GM23248 (cell line): ENCODE measurements at regions not wholly inside any gene's neighbourhood (a gene's known extent, or its start where the extent isn't known, plus 50 kb on each side); places are given as distances from the start of the nearest gene placed in this dataset.

Experiments
- DNase-seq: peaks from one replicate; pipeline ENCODE4 v3.0.0-alpha.2; 2015
- H2AFZ ChIP-seq: fragments of 200-600 bp; sonication (generic); 2 replicates; pipeline ENCODE4 v1.6.1; 2016; ENCODE audit warnings: antibody characterized with exemption
- H3F3A ChIP-seq: fragments of 200-600 bp; sonication (generic); 2 replicates; pipeline ENCODE4 v1.6.1; 2016; ENCODE audit warnings: mild to moderate bottlenecking, antibody characterized with exemption, mixed run types; ENCODE audit not compliant: insufficient read depth
- H3K27ac ChIP-seq: fragments of 200-600 bp; sonication (generic); 2 replicates; pipeline ENCODE4 v1.5.1; 2016; ENCODE audit warnings: mild to moderate bottlenecking
- H3K27me3 ChIP-seq: fragments of 200-600 bp; sonication (generic); replicated peaks from 2 replicates; pipeline ENCODE4 v1.6.1; 2016; ENCODE audit warnings: mild to moderate bottlenecking; ENCODE audit not compliant: insufficient read depth
- H3K36me3 ChIP-seq: fragments of 200-600 bp; sonication (generic); 2 replicates; pipeline ENCODE4 v1.6.1; 2016; ENCODE audit warnings: low read depth, mild to moderate bottlenecking
- H3K4me1 ChIP-seq: fragments of 200-600 bp; sonication (generic); 2 replicates; pipeline ENCODE4 v1.6.1; 2016; ENCODE audit warnings: mild to moderate bottlenecking; ENCODE audit not compliant: insufficient read depth
- H3K4me2 ChIP-seq: fragments of 200-600 bp; sonication (generic); one replicate; pipeline ENCODE4 v1.6.1; 2016; ENCODE audit warnings: mild to moderate bottlenecking; ENCODE audit not compliant: unreplicated experiment
- H3K4me3 ChIP-seq: fragments of 200-600 bp; sonication (generic); 2 replicates; pipeline ENCODE4 v1.5.1; 2016; ENCODE audit warnings: mild to moderate bottlenecking
- H3K79me2 ChIP-seq: fragments of 200-600 bp; sonication (generic); 2 replicates; pipeline ENCODE4 v1.6.1; 2016; ENCODE audit warnings: mild to moderate bottlenecking; ENCODE audit not compliant: insufficient read depth
- H3K9ac ChIP-seq: fragments of 200-600 bp; sonication (generic); 2 replicates; pipeline ENCODE4 v1.6.1; 2016; ENCODE audit warnings: mild to moderate bottlenecking
- H3K9me2 ChIP-seq: fragments of 200-600 bp; sonication (generic); 2 replicates; pipeline ENCODE4 v1.6.1; 2016; ENCODE audit warnings: mixed run types, mild to moderate bottlenecking, moderate library complexity; ENCODE audit not compliant: insufficient read depth
- H3K9me3 ChIP-seq: fragments of 200-600 bp; sonication (generic); one replicate; pipeline ENCODE4 v1.6.1; 2017; ENCODE audit warnings: low read depth
- H4K20me1 ChIP-seq: fragments of 200-600 bp; sonication (generic); 2 replicates; pipeline ENCODE4 v1.6.0; 2016; ENCODE audit not compliant: insufficient read depth
- EZH2 ChIP-seq: fragments of 200-600 bp; sonication (generic); IDR thresholded peaks from 2 replicates; pipeline ENCODE4 v1.6.1; 2018; ENCODE audit warnings: antibody characterized with exemption, mild to moderate bottlenecking; ENCODE audit not compliant: insufficient read depth, poor library complexity, severe bottlenecking
- EZH2phosphoT487 ChIP-seq: fragments of 200-600 bp; sonication (generic); IDR thresholded peaks from 2 replicates; pipeline ENCODE4 v1.6.1; 2018; ENCODE audit warnings: antibody characterized with exemption, moderate library complexity, mild to moderate bottlenecking, low read depth; ENCODE audit not compliant: insufficient read depth
- WGBS, 2 experiments: methylation state at CpG; one replicate each; pipeline ENCODE4 v1.1.6; 2015 to 2017; ENCODE audit warnings: low lambda C conversion rate in 2 of 2, low coverage in 1 of 2; ENCODE audit errors: missing lambda C conversion rate in 2 of 2; 5-methylcytosine and 5-hydroxymethylcytosine counted together
- in situ Hi-C: fragments of 300-500 bp; cut with MboI; formaldehyde crosslinking; loops from 2 replicates; pipeline ENCODE4 v1.15.0; 2020

DNA sequence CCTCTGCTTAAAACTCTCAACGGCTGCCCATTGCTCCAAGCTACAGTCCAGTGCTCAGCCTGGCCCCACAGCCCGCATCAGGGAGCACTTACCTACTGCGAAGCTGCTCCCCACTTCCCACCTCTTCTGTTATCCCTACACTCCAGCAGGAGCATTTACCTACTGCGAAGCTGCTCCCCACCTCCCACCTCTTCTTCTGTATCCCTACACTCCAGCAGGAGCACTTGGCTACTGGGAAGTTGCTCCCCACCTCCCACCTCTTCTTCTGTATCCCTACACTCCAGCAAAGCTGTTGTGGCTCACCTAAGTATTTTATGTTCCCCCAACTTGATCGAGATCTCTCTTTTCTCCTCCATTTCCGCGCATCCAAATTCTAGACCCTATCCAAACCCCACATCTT is 563.3 kb upstream of the ZFP42 start:
- H3K9ac ChIP-seq, result no peak overlapping the region
- H3K27me3 ChIP-seq, result no peaks in the 10 kb centered on the region
- no peaks in the 10 kb centered on the region for H4K20me1 ChIP-seq
- H2AFZ ChIP-seq, result no peak overlapping the region
- 45 to 50% methylated on average over 7 of the region's 7 CpGs for WGBS, 2 experiments
- H3K79me2 ChIP-seq, result no peaks in the 10 kb centered on the region
- H3K4me3 ChIP-seq, result no peak overlapping the region
- no peak overlapping the region for H3K27ac ChIP-seq
- no peak for DNase-seq
- no peaks in the 10 kb centered on the region for H3K9me3 ChIP-seq
- TF ChIP-seq EZH2phosphoT487, result no peak
- TF ChIP-seq EZH2, result no peak
- no peaks in the 10 kb centered on the region for H3F3A ChIP-seq
- H3K36me3 ChIP-seq, result no peaks in the 10 kb centered on the region
- no peaks in the 10 kb centered on the region for H3K9me2 ChIP-seq
- no peaks in the 10 kb centered on the region for H3K4me1 ChIP-seq
- in situ Hi-C loops, result no loop called here
- no peak overlapping the region for H3K4me2 ChIP-seq

DNA sequence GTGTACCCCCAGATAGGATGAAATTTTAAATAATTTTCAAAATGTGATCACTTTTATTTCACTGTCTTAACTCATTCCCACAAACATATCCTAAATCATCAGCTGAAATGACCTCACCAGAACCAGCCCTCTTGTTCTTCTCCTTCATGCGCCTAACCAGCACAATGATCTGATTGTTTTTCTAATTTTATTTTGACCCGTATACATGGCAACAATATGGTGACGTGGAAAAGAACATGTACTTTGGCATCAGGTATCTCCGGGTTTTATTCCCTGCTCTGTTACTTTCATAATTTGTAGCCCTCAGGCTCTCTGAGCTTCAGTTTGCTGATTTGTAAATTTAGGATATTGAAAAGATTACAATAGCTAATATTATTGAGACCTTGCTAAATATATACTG is 562.4 kb upstream of the ZFP42 start:
- Histone ChIP-seq H3K4me2 (no peak overlapping the region), H3K9me2 (no peaks in the 10 kb centered on the region), H3K27me3 (no peaks in the 10 kb centered on the region), H2AFZ (no peak overlapping the region), H4K20me1 (no peaks in the 10 kb centered on the region), H3K9ac (no peak overlapping the region), H3K4me3 (no peak overlapping the region), H3K36me3 (no peaks in the 10 kb centered on the region), H3K9me3 (no peaks in the 10 kb centered on the region), H3K4me1 (no peaks in the 10 kb centered on the region), H3K79me2 (no peaks in the 10 kb centered on the region), H3F3A (no peaks in the 10 kb centered on the region), H3K27ac (no peak overlapping the region)
- in situ Hi-C loops, result no loop called here
- DNase-seq, result no peak
- 25 to 33% methylated on average over 4 of the region's 4 CpGs for WGBS, 2 experiments
- TF ChIP-seq EZH2phosphoT487 (no peak), EZH2 (no peak)

DNA sequence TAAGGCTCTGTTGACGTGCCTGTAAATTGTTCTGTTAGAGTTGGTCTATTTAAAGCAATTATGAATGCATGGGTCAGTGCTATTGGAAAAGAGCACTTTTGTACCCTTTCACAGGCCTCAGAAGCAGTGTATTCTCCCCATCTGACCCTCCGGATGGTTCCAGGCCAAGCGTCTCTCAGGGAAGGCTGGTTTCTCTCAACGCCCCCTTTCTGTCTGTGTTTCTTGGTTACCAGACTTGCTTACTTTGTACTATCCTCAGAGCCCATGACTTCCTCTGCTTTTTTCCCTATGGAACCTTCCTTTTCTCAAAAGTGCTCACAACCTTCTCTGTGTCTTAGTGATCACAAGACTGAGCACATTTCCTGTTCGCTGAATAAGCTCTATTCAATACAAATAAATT is 559.3 kb upstream of the ZFP42 start:
- H2AFZ ChIP-seq, result no peak overlapping the region
- no peaks in the 10 kb centered on the region for H3K9me3 ChIP-seq
- no peak for TF ChIP-seq EZH2
- no peak for TF ChIP-seq EZH2phosphoT487
- in situ Hi-C loops, result no loop called here
- no peaks in the 10 kb centered on the region for H3K79me2 ChIP-seq
- H3K27ac ChIP-seq, result no peak overlapping the region
- no peaks in the 10 kb centered on the region for H3K4me1 ChIP-seq
- H3K9me2 ChIP-seq, result no peaks in the 10 kb centered on the region
- no peak for DNase-seq
- no peaks in the 10 kb centered on the region for H3F3A ChIP-seq
- no peaks in the 10 kb centered on the region for H3K36me3 ChIP-seq
- 50 to 52% methylated on average over 5 of the region's 5 CpGs for WGBS, 2 experiments
- H3K9ac ChIP-seq, result no peak overlapping the region
- H3K4me2 ChIP-seq, result no peak overlapping the region
- no peaks in the 10 kb centered on the region for H3K27me3 ChIP-seq
- no peak overlapping the region for H3K4me3 ChIP-seq
- H4K20me1 ChIP-seq, result no peaks in the 10 kb centered on the region

GRCh38 chr4:187444061-187444460 is 551.5 kb upstream of the ZFP42 start:
- no peak for DNase-seq
- Histone ChIP-seq H4K20me1 (no peaks in the 10 kb centered on the region), H3K27me3 (no peaks in the 10 kb centered on the region), H3F3A (no peaks in the 10 kb centered on the region), H3K4me1 (no peaks in the 10 kb centered on the region), H3K27ac (no peak overlapping the region), H3K9ac (no peak overlapping the region), H2AFZ (no peak overlapping the region), H3K9me2 (no peaks in the 10 kb centered on the region), H3K9me3 (no peaks in the 10 kb centered on the region), H3K36me3 (no peaks in the 10 kb centered on the region), H3K4me3 (no peak overlapping the region), H3K4me2 (no peak overlapping the region), H3K79me2 (no peaks in the 10 kb centered on the region)
- 5 to 16% methylated on average over 3 of the region's 3 CpGs for WGBS, 2 experiments
- TF ChIP-seq EZH2, result no peak
- no peak for TF ChIP-seq EZH2phosphoT487
- in situ Hi-C loops, result no loop called here

GRCh38 chr4:187449702-187450101 is 545.9 kb upstream of the ZFP42 start:
- no peaks in the 10 kb centered on the region for H3K79me2 ChIP-seq
- H2AFZ ChIP-seq, result no peak overlapping the region
- TF ChIP-seq EZH2, result no peak
- no peak for TF ChIP-seq EZH2phosphoT487
- H4K20me1 ChIP-seq, result no peaks in the 10 kb centered on the region
- H3K27ac ChIP-seq, result no peak overlapping the region
- no peaks in the 10 kb centered on the region for H3F3A ChIP-seq
- H3K9me2 ChIP-seq, result no peaks in the 10 kb centered on the region
- in situ Hi-C loops, result no loop called here
- no peak overlapping the region for H3K4me3 ChIP-seq
- no peaks in the 10 kb centered on the region for H3K36me3 ChIP-seq
- no peaks in the 10 kb centered on the region for H3K4me1 ChIP-seq
- H3K27me3 ChIP-seq, result no peaks in the 10 kb centered on the region
- H3K9ac ChIP-seq, result no peak overlapping the region
- no peak for DNase-seq
- no peak overlapping the region for H3K4me2 ChIP-seq
- 17 to 20% methylated on average over 3 of the region's 3 CpGs for WGBS, 2 experiments
- H3K9me3 ChIP-seq, result no peaks in the 10 kb centered on the region
